MCF 10A (cell line): ENCODE measurements at regions not wholly inside any gene's neighbourhood (a gene's known extent, or its start where the extent isn't known, plus 50 kb on each side); places are given as distances from the start of the nearest gene placed in this dataset.
A peak's percentile ranks its signal among the peaks of the same experiment; 100 is the strongest.

Source experiments
- BruUV-seq: library from RNA; stranded (reverse); fragments of 400-500 nt; replicated peaks from 2 replicates; lab custom pipeline; 2021; lab: Mats Ljungman, UMichigan
- CTCF ChIA-PET: fragments of 300-600 bp; sonication (Branson Sonifier 250); formaldehyde crosslinking; extraction: SDS; loops from one replicate; lab custom pipeline; 2021; ENCODE audit warnings: antibody characterized with exemption, inconsistent platforms; lab: Yijun Ruan, JAX
- POLR2A ChIA-PET: fragments of 300-600, 350-650 bp; sonication (Branson Sonifier 250); formaldehyde crosslinking; extraction: SDS; loops from one replicate; lab custom pipeline; 2020; ENCODE audit warnings: antibody characterized with exemption, inconsistent platforms; lab: Yijun Ruan, JAX
- DNase-seq: peaks from one replicate; pipeline ENCODE4 v3.0.0-alpha.2; 2018; ENCODE audit not compliant: unreplicated experiment
- H3K27ac Mint-ChIP-seq: one replicate; pipeline ENCODE4 v1.8.0; 2022; ENCODE audit warnings: mild to moderate bottlenecking, low read depth, mixed read lengths; ENCODE audit not compliant: unreplicated experiment
- H3K27me3 Mint-ChIP-seq: one replicate; pipeline ENCODE4 v1.8.0; 2022; ENCODE audit warnings: mixed read lengths; ENCODE audit not compliant: insufficient read depth, unreplicated experiment
- H3K36me3 Mint-ChIP-seq: one replicate; pipeline ENCODE4 v1.8.0; 2022; ENCODE audit warnings: mild to moderate bottlenecking, moderate library complexity, mixed read lengths; ENCODE audit not compliant: insufficient read depth, unreplicated experiment
- H3K4me1 Mint-ChIP-seq: one replicate; pipeline ENCODE4 v1.8.0; 2022; ENCODE audit warnings: mixed read lengths; ENCODE audit not compliant: insufficient read depth, unreplicated experiment
- H3K4me3 Mint-ChIP-seq: one replicate; pipeline ENCODE4 v1.8.0; 2022; ENCODE audit warnings: mild to moderate bottlenecking, moderate library complexity, mixed read lengths; ENCODE audit not compliant: unreplicated experiment
- H3K9me3 Mint-ChIP-seq: one replicate; pipeline ENCODE4 v1.8.0; 2022; ENCODE audit warnings: mixed read lengths; ENCODE audit not compliant: unreplicated experiment
- CTCF ChIP-seq: fragments of 200-600 bp; IDR thresholded peaks from one replicate; pipeline ENCODE4 v1.8.0; 2022; ENCODE audit warnings: antibody characterized with exemption, mild to moderate bottlenecking; ENCODE audit not compliant: unreplicated experiment
- intact Hi-C: fragments of 100-400 bp; cut with micrococcal nuclease; formaldehyde crosslinking; loops from 2 replicates; pipeline ENCODE4 v1.14.1; 2022

DNA sequence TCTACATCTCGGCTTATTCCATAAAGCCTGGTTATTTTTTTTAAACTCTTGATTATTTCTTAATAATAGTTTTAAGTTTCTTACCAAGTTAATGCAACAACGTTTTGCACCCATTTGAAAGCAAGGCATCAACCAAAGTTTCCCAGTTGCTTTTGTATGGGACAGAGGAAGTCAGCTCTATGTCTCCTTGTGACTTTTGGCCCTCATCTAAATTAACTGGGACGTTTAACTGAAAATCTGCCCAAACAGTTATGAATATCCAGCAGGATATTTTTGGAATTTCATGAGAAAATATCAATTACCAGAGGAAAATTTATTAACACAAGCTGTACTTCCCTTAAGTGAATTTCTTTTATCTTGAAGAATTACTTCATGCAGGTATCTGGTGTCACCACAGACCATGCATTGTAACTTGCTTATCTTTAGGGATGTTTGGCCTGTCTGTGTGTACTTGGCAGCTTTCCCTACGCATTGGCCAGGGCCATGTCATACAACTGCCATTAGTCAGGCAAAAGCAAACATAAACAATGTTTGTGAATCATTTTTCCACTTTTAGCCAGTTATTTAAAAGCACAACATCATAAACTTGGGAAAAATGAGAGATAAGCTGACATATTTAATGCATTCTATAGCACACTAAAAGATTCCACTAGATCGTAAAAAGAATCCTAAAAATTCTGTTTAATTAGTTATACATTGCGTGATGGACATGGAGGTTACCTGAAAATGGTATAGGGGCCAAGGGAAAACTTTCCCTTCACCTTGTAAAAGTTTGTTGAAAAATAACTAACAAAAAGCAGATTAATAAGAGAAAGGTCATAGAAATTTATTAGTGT is 101.4 kb upstream of the PDE5A start:
- H3K27ac Mint-ChIP-seq, result peak overlapping the region; percentile 90
- no peak for TF ChIP-seq CTCF
- H3K27me3 Mint-ChIP-seq, result no peaks in the 10 kb centered on the region
- no TSS peak for BruUV-seq
- no peak overlapping the region for H3K4me3 Mint-ChIP-seq
- no peaks in the 10 kb centered on the region for H3K36me3 Mint-ChIP-seq
- ChIA-PET CTCF (interaction anchor here (0.6 to 1.7 kb wide), 2 partner anchors 62 to 102 kb away, joined by 3 to 7 read pairs; partner anchors contain the start of gene PDE5A), POLR2A (interaction anchor here (1.5 kb wide), 1 partner anchor 29 kb away, joined by 3 read pairs; no protein-coding TSS in a partner anchor)
- DNase-seq, result peak; percentile 73
- H3K4me1 Mint-ChIP-seq, result peaks cover 39% of the 10 kb centered on the region
- H3K9me3 Mint-ChIP-seq, result no peaks in the 10 kb centered on the region
- intact Hi-C loops, result no loop called here

- BruUV-seq, result no TSS peak
- intact Hi-C loops, result no loop called here
- CTCF ChIA-PET, result interaction anchor here (1.7 kb wide), 1 partner anchor 100 kb away, joined by 7 read pairs; the partner anchor contains the start of gene PDE5A
- peak; percentile 12 for DNase-seq
- no peaks in the 10 kb centered on the region for H3K9me3 Mint-ChIP-seq
- POLR2A ChIA-PET, result no interaction called here
- TF ChIP-seq CTCF, result no peak
- no peak overlapping the region for H3K4me3 Mint-ChIP-seq
- peak overlapping the region; percentile 90 for H3K27ac Mint-ChIP-seq
- H3K4me1 Mint-ChIP-seq, result peaks cover 33% of the 10 kb centered on the region
- no peaks in the 10 kb centered on the region for H3K36me3 Mint-ChIP-seq
- H3K27me3 Mint-ChIP-seq, result no peaks in the 10 kb centered on the region
Observed at GRCh38 chr4:119728692-119729593, 100.3 kb upstream of the PDE5A start.

- intact Hi-C loops, result no loop called here
- H3K36me3 Mint-ChIP-seq, result no peaks in the 10 kb centered on the region
- CTCF ChIA-PET, result interaction anchor here (1.7 kb wide), 1 partner anchor 100 kb away, joined by 7 read pairs; the partner anchor contains the start of gene PDE5A
Observed at GRCh38 chr4:119728185-119728584, 99.6 kb upstream of the PDE5A start.

More at GRCh38 chr4:119728185-119728584, 99.6 kb upstream of the PDE5A start:
- DNase-seq, result no peak
- H3K4me3 Mint-ChIP-seq, result no peak overlapping the region
- H3K9me3 Mint-ChIP-seq, result no peaks in the 10 kb centered on the region
- POLR2A ChIA-PET, result no interaction called here
- no peak for TF ChIP-seq CTCF
- BruUV-seq, result no TSS peak
- H3K27me3 Mint-ChIP-seq, result no peaks in the 10 kb centered on the region
- peaks cover 33% of the 10 kb centered on the region for H3K4me1 Mint-ChIP-seq
- H3K27ac Mint-ChIP-seq, result no peak overlapping the region
